Breast epithelium (tissue), 3 donors: ENCODE measurements at regions not wholly inside any gene's neighbourhood (a gene's known extent, or its start where the extent isn't known, plus 50 kb on each side); places are given as distances from the start of the nearest gene placed in this dataset.

Experiments used
- POLR2A ChIP-seq: fragments of 450-650 bp; IDR thresholded peaks from one replicate; pipeline ENCODE4 v1.6.1; 2016; ENCODE audit warnings: antibody characterized with exemption, mild to moderate bottlenecking, moderate library complexity
- POLR2AphosphoS5 ChIP-seq, 3 donors: sonication (generic); formaldehyde crosslinking; IDR thresholded peaks; one replicate each; pipeline ENCODE4 v1.6.1; 2017; ENCODE audit warnings: antibody characterized with exemption in 3 of 3
- TF ChIP-seq, protein P1 (sequence below), 3 donors: fragments of 450-650 bp; IDR thresholded peaks; one replicate each; pipeline ENCODE4 v1.5.1; 2016 to 2017; ENCODE audit warnings: antibody characterized with exemption in 3 of 3, mild to moderate bottlenecking in 3 of 3, moderate library complexity in 3 of 3

DNA sequence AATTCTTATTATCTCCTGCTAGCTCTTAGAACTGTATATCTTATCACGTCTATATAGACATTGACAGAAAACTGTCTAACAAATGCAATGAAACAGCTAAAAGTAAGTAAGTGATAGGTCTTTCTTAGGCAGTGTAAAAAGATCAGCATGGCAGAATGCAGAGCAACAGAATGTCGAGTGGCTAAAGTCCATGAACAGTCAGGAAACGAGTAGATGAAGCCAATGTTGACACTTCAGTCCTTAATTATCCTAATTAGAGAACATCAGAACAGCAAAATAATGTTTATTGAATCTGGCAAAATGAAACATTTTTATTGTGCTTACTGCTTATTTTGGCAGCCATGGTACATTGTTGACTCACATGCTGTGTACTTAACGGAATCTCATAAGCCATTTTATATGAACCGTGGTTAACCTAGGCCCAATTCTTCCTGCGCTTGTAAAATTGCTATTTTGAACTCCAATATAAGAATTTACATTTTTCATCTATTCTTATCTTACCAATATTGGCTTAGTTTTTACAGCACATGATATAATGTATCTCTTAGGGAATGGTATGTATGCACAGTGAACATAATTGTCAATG lies 748.1 kb downstream of the DACH1 start:
- TF ChIP-seq, protein P1, sequence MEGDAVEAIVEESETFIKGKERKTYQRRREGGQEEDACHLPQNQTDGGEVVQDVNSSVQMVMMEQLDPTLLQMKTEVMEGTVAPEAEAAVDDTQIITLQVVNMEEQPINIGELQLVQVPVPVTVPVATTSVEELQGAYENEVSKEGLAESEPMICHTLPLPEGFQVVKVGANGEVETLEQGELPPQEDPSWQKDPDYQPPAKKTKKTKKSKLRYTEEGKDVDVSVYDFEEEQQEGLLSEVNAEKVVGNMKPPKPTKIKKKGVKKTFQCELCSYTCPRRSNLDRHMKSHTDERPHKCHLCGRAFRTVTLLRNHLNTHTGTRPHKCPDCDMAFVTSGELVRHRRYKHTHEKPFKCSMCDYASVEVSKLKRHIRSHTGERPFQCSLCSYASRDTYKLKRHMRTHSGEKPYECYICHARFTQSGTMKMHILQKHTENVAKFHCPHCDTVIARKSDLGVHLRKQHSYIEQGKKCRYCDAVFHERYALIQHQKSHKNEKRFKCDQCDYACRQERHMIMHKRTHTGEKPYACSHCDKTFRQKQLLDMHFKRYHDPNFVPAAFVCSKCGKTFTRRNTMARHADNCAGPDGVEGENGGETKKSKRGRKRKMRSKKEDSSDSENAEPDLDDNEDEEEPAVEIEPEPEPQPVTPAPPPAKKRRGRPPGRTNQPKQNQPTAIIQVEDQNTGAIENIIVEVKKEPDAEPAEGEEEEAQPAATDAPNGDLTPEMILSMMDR (IDR thresholded peaks at IDR 0.05): no peak
- no peak for TF ChIP-seq POLR2AphosphoS5 (IDR thresholded peaks at IDR 0.05)
- no peak for TF ChIP-seq POLR2A
